ENCODE measurements at regions not wholly inside any gene's neighbourhood (a gene's known extent, or its start where the extent isn't known, plus 50 kb on each side); places are given as distances from the start of the nearest gene placed in this dataset.
"Not testable (repeated sequence)": the region's sequence is repeated elsewhere in the genome, so short reads cannot be mapped to it uniquely, and the experiment has no call there.

- Mint-ChIP-seq H3K27ac (no peak overlapping the region), H3K9me3 (no peaks in the 10 kb centered on the region), H3K36me3 (ENCODE audit: low read depth) (no peaks in the 10 kb centered on the region)
These were observed 76.4 kb downstream of the PHAX start for GRCh38 chr5:126677121-126677520.

DNA sequence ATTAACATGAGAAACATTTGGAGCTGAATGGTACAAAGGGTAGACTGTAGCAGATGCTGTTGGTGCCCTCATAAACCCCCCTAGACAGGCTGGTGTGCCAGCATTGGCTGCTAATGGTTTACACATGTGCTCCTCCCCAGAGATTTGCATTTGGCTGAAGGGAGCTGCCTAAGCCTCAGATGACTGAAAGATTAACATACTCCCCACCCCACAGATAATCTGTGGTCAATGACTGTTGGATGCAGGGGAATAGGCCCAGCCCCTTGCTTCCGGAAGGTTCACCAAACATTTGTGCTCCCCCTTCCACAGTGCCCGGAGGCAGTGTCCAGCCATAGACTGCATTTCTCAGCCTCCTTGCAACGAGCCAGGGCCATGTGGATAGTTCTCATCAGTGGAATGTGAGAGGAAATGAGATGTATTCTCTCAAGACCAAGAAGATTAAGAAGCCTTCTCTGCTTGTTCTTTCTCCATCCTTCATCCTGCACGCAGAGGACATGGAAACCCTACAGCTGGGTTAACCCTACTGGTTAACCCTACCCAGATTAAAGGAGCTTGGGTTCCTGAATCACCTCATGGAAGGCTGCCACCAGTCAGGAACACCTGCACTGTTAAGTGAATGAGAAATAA, 79.6 kb downstream of the PHAX start:
- Mint-ChIP-seq H3K4me3 (no peak overlapping the region), H3K27ac (no peak overlapping the region), H3K9me3 (no peaks in the 10 kb centered on the region)

More at GRCh38 chr5:126677121-126677520, 76.4 kb downstream of the PHAX start:
- no peak for DNase-seq
- peaks cover 22% of the 10 kb centered on the region for H3K4me1 Mint-ChIP-seq
- no peak overlapping the region for H3K4me3 Mint-ChIP-seq
- H3K27me3 Mint-ChIP-seq = no peaks in the 10 kb centered on the region
- intact Hi-C loops (cut with micrococcal nuclease) = loop anchor here (2.0 to 5.0 kb wide), 3 partner anchors 72 to 355 kb away; partner anchors contain the start of gene MARCHF3

DNA sequence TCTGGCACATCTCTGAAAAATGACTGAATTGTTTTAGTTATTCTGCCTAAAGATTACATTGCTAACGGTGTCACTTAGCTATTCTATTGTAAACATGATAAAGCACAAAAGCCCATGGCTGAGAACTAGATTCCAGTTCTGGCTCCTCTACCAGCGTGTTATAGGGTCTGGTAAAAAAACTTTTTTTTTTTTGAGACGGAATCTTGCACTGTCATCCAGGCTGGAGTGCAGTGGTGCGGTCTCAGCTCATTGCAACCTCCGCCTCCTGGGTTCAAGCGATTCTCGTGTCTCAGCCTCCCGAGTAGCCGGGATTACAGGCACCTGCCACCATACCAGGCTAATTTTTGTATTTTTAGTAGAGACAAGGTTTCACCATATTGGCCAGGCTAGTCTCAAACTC, 80.6 kb downstream of the PHAX start:
- intact Hi-C loops (cut with micrococcal nuclease); H3K9me3 Mint-ChIP-seq; H3K4me3 Mint-ChIP-seq; H3K36me3 Mint-ChIP-seq (ENCODE audit: low read depth); H3K27ac Mint-ChIP-seq; DNase-seq; H3K27me3 Mint-ChIP-seq: not testable (repeated sequence)
- H3K4me1 Mint-ChIP-seq = peaks cover 34% of the 10 kb centered on the region

More for the DNA sequence above, 79.6 kb downstream of the PHAX start:
- peaks cover 33% of the 10 kb centered on the region for H3K4me1 Mint-ChIP-seq
- H3K27me3 Mint-ChIP-seq = no peaks in the 10 kb centered on the region
- no peaks in the 10 kb centered on the region for H3K36me3 Mint-ChIP-seq (ENCODE audit: low read depth)
- intact Hi-C loops (cut with micrococcal nuclease) = no loop called here
- no peak for DNase-seq

- H3K36me3 Mint-ChIP-seq (ENCODE audit: low read depth) = no peaks in the 10 kb centered on the region
- no peaks in the 10 kb centered on the region for H3K9me3 Mint-ChIP-seq
- H3K27me3 Mint-ChIP-seq = no peaks in the 10 kb centered on the region
- H3K4me1 Mint-ChIP-seq = peaks cover 35% of the 10 kb centered on the region
- no peak overlapping the region for H3K4me3 Mint-ChIP-seq
- DNase-seq = no peak
- no peak overlapping the region for H3K27ac Mint-ChIP-seq
- intact Hi-C loops (cut with micrococcal nuclease) = no loop called here
These were observed 81.2 kb downstream of the PHAX start for GRCh38 chr5:126681970-126682369.

DNA sequence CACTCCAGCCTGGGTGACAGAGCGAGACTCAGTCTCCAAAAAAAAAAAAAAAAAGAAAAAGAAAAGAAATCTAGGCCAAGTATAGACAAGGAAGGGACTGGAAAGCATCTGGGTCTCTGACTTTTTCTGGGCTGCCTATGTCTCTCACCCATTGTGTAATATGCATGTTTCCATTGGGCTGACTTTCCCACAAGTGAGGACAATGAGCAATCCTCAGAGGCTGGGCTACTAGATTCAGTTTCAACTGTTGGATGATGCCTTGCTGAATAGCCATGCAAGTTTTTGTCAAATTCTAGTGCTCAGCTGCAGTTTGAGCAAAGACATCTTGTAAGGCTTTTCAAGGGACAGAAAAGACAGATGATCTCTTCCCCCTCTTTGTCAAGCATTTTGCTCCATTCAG, 82.1 kb downstream of the PHAX start:
- H3K4me1 Mint-ChIP-seq = peaks cover 32% of the 10 kb centered on the region
- no peak overlapping the region for H3K27ac Mint-ChIP-seq
- no peak for DNase-seq
- intact Hi-C loops (cut with micrococcal nuclease) = no loop called here
- H3K9me3 Mint-ChIP-seq = no peaks in the 10 kb centered on the region
- no peak overlapping the region for H3K4me3 Mint-ChIP-seq
- H3K27me3 Mint-ChIP-seq = no peaks in the 10 kb centered on the region
- H3K36me3 Mint-ChIP-seq (ENCODE audit: low read depth) = no peaks in the 10 kb centered on the region

DNA sequence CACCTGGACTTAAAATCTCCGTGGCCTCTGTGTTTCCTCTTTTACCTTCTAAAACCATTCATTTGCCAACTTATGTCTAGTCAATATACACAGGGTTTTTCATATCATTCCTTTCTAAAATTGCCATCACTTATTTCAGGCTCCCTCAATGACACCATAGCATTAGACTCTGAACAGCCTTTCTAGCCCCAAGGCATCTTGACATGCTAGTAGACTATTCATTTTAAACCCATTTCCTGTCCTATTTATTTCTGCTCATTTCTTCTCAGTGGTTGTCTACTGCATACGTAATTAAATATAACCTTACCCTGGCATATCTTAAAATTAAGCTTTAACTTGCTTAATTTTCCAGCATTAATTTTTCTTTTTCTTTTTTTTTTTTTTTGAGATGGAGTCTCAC, 83.2 kb downstream of the PHAX start:
- no peak for DNase-seq
- Mint-ChIP-seq H3K27ac (no peak overlapping the region), H3K4me1 (peaks cover 32% of the 10 kb centered on the region), H3K36me3 (ENCODE audit: low read depth) (no peaks in the 10 kb centered on the region), H3K27me3 (no peaks in the 10 kb centered on the region), H3K9me3 (no peaks in the 10 kb centered on the region), H3K4me3 (no peak overlapping the region)
- intact Hi-C loops (cut with micrococcal nuclease) = no loop called here

- H3K27me3 Mint-ChIP-seq; H3K36me3 Mint-ChIP-seq (ENCODE audit: low read depth); intact Hi-C loops (cut with micrococcal nuclease); H3K9me3 Mint-ChIP-seq: not testable (repeated sequence)
- Mint-ChIP-seq H3K27ac (peak overlapping the region; percentile 76), H3K4me3 (peak overlapping the region; percentile 38), H3K4me1 (peaks cover 28% of the 10 kb centered on the region)
- peak; percentile 75 for DNase-seq
These were observed 84.1 kb downstream of the PHAX start for GRCh38 chr5:126684656-126685442.

GRCh38 chr5:126686451-126687126, 85.8 kb downstream of the PHAX start:
- no peaks in the 10 kb centered on the region for H3K9me3 Mint-ChIP-seq
- H3K4me1 Mint-ChIP-seq = peaks cover 23% of the 10 kb centered on the region
- no peaks in the 10 kb centered on the region for H3K36me3 Mint-ChIP-seq (ENCODE audit: low read depth)
- no peak overlapping the region for H3K4me3 Mint-ChIP-seq
- no peak for DNase-seq
- H3K27ac Mint-ChIP-seq = no peak overlapping the region
- peaks cover 2% of the 10 kb centered on the region for H3K27me3 Mint-ChIP-seq
- intact Hi-C loops (cut with micrococcal nuclease) = no loop called here

- peaks cover 4% of the 10 kb centered on the region for H3K4me1 Mint-ChIP-seq
- H3K4me3 Mint-ChIP-seq = no peak overlapping the region
These were observed 84.0 kb upstream of the LMNB1 start for GRCh38 chr5:126692971-126693370.

GRCh38 chr5:126693806-126694205, 83.1 kb upstream of the LMNB1 start:
- DNase-seq = no peak
- Mint-ChIP-seq H3K36me3 (ENCODE audit: low read depth) (no peaks in the 10 kb centered on the region), H3K4me3 (no peak overlapping the region), H3K4me1 (peaks cover 4% of the 10 kb centered on the region), H3K27me3 (peaks cover 2% of the 10 kb centered on the region), H3K27ac (no peak overlapping the region), H3K9me3 (no peaks in the 10 kb centered on the region)
- intact Hi-C loops (cut with micrococcal nuclease) = no loop called here

More at GRCh38 chr5:126692971-126693370, 84.0 kb upstream of the LMNB1 start:
- Mint-ChIP-seq H3K36me3 (ENCODE audit: low read depth) (no peaks in the 10 kb centered on the region), H3K9me3 (no peaks in the 10 kb centered on the region), H3K27me3 (peaks cover 2% of the 10 kb centered on the region), H3K27ac (no peak overlapping the region)
- DNase-seq = no peak
- intact Hi-C loops (cut with micrococcal nuclease) = no loop called here

GRCh38 chr5:126694403-126694802, 82.5 kb upstream of the LMNB1 start:
- no peak for DNase-seq
- Mint-ChIP-seq H3K36me3 (ENCODE audit: low read depth) (no peaks in the 10 kb centered on the region), H3K27ac (no peak overlapping the region), H3K4me3 (no peak overlapping the region), H3K27me3 (peaks cover 2% of the 10 kb centered on the region), H3K4me1 (peaks cover 2% of the 10 kb centered on the region), H3K9me3 (no peaks in the 10 kb centered on the region)
- intact Hi-C loops (cut with micrococcal nuclease) = no loop called here

GRCh38 chr5:126695091-126695490, 81.8 kb upstream of the LMNB1 start:
- Mint-ChIP-seq H3K9me3 (no peaks in the 10 kb centered on the region), H3K36me3 (ENCODE audit: low read depth) (no peaks in the 10 kb centered on the region), H3K4me1 (peaks cover 3% of the 10 kb centered on the region), H3K4me3 (no peak overlapping the region), H3K27ac (no peak overlapping the region), H3K27me3 (peaks cover 2% of the 10 kb centered on the region)
- DNase-seq = no peak
- intact Hi-C loops (cut with micrococcal nuclease) = no loop called here

- no peak for DNase-seq
- Mint-ChIP-seq H3K9me3 (peaks cover 5% of the 10 kb centered on the region), H3K27ac (no peak overlapping the region), H3K27me3 (no peaks in the 10 kb centered on the region), H3K36me3 (ENCODE audit: low read depth) (peaks cover 3% of the 10 kb centered on the region), H3K4me1 (no peaks in the 10 kb centered on the region), H3K4me3 (no peak overlapping the region)
- intact Hi-C loops (cut with micrococcal nuclease) = no loop called here
These were observed 69.9 kb upstream of the LMNB1 start for GRCh38 chr5:126707080-126707479.

GRCh38 chr5:126715765-126716164, 61.2 kb upstream of the LMNB1 start:
- H3K4me1 Mint-ChIP-seq = peaks cover 3% of the 10 kb centered on the region
- H3K27me3 Mint-ChIP-seq = no peaks in the 10 kb centered on the region
- H3K9me3 Mint-ChIP-seq = peaks cover 6% of the 10 kb centered on the region
- no peaks in the 10 kb centered on the region for H3K36me3 Mint-ChIP-seq (ENCODE audit: low read depth)
- H3K4me3 Mint-ChIP-seq = no peak overlapping the region
- intact Hi-C loops (cut with micrococcal nuclease) = no loop called here
- DNase-seq = no peak
- no peak overlapping the region for H3K27ac Mint-ChIP-seq

All from activated CD4-positive, alpha-beta T cell treated with anti-CD3 and anti-CD28 coated beads, Interleukin-2, amount 10 ng/mL, durations not matched to agents 24 days and 14 days (primary cell).